Heart left ventricle (tissue), 13 donors: ENCODE measurements at regions not wholly inside any gene's neighbourhood (a gene's known extent, or its start where the extent isn't known, plus 50 kb on each side); places are given as distances from the start of the nearest gene placed in this dataset.

Experiments used
- POLR2A ChIP-seq, 2 donors: fragments of 450-650 bp; IDR thresholded peaks; one replicate each; pipeline ENCODE4 v1.6.1; 2017; ENCODE audit warnings: antibody characterized with exemption in 2 of 2, mild to moderate bottlenecking in 2 of 2, moderate library complexity in 2 of 2
- TF ChIP-seq, protein P1 (sequence below), 12 donors: fragments of 200-600 bp; sonication (generic) in 4 of 12; IDR thresholded peaks; one replicate each; pipeline versions ENCODE4 v1.5.0 to v1.8.0; 2018 to 2022; ENCODE audit warnings: antibody characterized with exemption in 12 of 12, mild to moderate bottlenecking in 5 of 12
- donor health status: ischemic (EF 13 %, LVEDD 7.1; RV severe dilation, severe dysfunction).
- donor health status: DM: no; HTN: yes; CAD: no.
- donor health status: DM: no; HTN: no; CAD: no.
- donor health status: ischemic (EF 25% LVEDD 6.9; RV normal size, moderate dysfunction).
- donor health status: ischemic (EF 25% LVEDD 5.7; RV mildly dilated, moderate dysfunction).
- donor health status: ischemic (EF 35%, LVEDD 5.7; RV mildly dilated, moderate dysfunction).
- donor health status: nonischemic (EF 11% LVEDD 7.7; RV severe dilation, severe dysfunction).
- donor health status: DM: yes; HTN: yes; CAD: no.
- donor health status: PGD.
- donor health status: ischemic (EF 29% LVEDD 5.4; RV normal size, mild dysfunction).
- donor health status: nonischemic (EF 23%, LVEDD 6.1; RV moderate dilation, normal function).

- TF ChIP-seq, protein P1, sequence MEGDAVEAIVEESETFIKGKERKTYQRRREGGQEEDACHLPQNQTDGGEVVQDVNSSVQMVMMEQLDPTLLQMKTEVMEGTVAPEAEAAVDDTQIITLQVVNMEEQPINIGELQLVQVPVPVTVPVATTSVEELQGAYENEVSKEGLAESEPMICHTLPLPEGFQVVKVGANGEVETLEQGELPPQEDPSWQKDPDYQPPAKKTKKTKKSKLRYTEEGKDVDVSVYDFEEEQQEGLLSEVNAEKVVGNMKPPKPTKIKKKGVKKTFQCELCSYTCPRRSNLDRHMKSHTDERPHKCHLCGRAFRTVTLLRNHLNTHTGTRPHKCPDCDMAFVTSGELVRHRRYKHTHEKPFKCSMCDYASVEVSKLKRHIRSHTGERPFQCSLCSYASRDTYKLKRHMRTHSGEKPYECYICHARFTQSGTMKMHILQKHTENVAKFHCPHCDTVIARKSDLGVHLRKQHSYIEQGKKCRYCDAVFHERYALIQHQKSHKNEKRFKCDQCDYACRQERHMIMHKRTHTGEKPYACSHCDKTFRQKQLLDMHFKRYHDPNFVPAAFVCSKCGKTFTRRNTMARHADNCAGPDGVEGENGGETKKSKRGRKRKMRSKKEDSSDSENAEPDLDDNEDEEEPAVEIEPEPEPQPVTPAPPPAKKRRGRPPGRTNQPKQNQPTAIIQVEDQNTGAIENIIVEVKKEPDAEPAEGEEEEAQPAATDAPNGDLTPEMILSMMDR (IDR thresholded peaks at IDR 0.05), result no peak
- TF ChIP-seq POLR2A (IDR thresholded peaks at IDR 0.05), result no peak
These were observed 134.2 kb downstream of the TRIM27 start for GRCh38 chr6:28789553-28790083.
